Mammary epithelial cell (primary cell): ENCODE measurements at regions not wholly inside any gene's neighbourhood (a gene's known extent, or its start where the extent isn't known, plus 50 kb on each side); places are given as distances from the start of the nearest gene placed in this dataset.

ENCODE experiments used
- EZH2 ChIP-seq: IDR thresholded peaks from 2 replicates; pipeline ENCODE4 v1.6.1; 2012; ENCODE audit warnings: low read length, inconsistent platforms, borderline replicate concordance
- TF ChIP-seq, protein P1 (sequence below), 2 donors: IDR thresholded peaks in 1 of 2; conservative IDR thresholded peaks in 1 of 2; 2 replicates each; pipeline ENCODE4 v1.5.1; 2011 to 2012; ENCODE audit warnings: inconsistent platforms in 2 of 2, low read length in 2 of 2, mild to moderate bottlenecking in 2 of 2, control low read depth in 1 of 2, low read depth in 1 of 2; ENCODE audit not compliant: insufficient read depth in 1 of 2; ENCODE audit errors: extremely low read depth in 1 of 2

DNA sequence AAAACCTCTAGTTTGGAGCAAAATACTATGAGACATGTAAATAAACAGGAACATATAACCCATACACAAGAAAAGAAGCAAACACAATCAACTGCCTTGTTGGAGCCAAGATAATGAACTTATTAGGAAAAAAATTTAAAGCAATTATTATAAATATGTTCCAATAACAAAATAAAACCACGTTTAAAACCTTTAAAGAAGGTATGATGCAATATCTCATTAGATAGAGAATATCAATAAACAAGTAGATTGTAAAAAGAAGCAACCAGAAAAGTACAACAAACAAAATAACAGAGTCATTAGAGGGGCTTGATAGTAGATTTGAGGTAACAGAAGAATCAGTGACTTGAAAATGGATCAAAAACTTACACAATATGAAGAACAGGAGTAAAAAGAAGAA is 327.0 kb upstream of the PCDH9 start:
- TF ChIP-seq, protein P1, sequence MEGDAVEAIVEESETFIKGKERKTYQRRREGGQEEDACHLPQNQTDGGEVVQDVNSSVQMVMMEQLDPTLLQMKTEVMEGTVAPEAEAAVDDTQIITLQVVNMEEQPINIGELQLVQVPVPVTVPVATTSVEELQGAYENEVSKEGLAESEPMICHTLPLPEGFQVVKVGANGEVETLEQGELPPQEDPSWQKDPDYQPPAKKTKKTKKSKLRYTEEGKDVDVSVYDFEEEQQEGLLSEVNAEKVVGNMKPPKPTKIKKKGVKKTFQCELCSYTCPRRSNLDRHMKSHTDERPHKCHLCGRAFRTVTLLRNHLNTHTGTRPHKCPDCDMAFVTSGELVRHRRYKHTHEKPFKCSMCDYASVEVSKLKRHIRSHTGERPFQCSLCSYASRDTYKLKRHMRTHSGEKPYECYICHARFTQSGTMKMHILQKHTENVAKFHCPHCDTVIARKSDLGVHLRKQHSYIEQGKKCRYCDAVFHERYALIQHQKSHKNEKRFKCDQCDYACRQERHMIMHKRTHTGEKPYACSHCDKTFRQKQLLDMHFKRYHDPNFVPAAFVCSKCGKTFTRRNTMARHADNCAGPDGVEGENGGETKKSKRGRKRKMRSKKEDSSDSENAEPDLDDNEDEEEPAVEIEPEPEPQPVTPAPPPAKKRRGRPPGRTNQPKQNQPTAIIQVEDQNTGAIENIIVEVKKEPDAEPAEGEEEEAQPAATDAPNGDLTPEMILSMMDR (conservative IDR thresholded peaks at IDR 0.05 in 1 of 2, IDR thresholded peaks at IDR 0.05 in 1 of 2; ENCODE audit: extremely low read depth in 1 of 2, insufficient read depth in 1 of 2, low read depth in 1 of 2, low read length in 2 of 2): no peak
- no peak for TF ChIP-seq EZH2
